Neural cell (in vitro differentiated cells): ENCODE measurements at regions not wholly inside any gene's neighbourhood (a gene's known extent, or its start where the extent isn't known, plus 50 kb on each side); places are given as distances from the start of the nearest gene placed in this dataset.
A peak's percentile ranks its signal among the peaks of the same experiment; 100 is the strongest.

Experiments
- H2AFZ ChIP-seq: fragments of 200-600, 300-800 bp; sonication (generic), shearing (Covaris generic); 2 replicates; pipeline ENCODE4 v1.6.0; 2014; ENCODE audit warnings: low read depth, mild to moderate bottlenecking, antibody characterized with exemption, low read length, moderate library complexity
- H3F3A ChIP-seq: fragments of 200-600 bp; shearing (Covaris generic); 2 replicates; pipeline ENCODE4 v1.6.1; 2016; ENCODE audit warnings: mild to moderate bottlenecking, moderate library complexity, mixed read lengths, antibody characterized with exemption, low read length; ENCODE audit not compliant: insufficient read depth, poor library complexity, severe bottlenecking
- H3K27ac ChIP-seq: fragments of 200-600, 300-800 bp; sonication (generic), shearing (Covaris generic); 2 replicates; pipeline ENCODE4 v1.5.1; 2014; ENCODE audit warnings: mild to moderate bottlenecking, low read length, moderate library complexity
- H3K27me3 ChIP-seq: fragments of 300-800, 200-600 bp; sonication (generic), shearing (Covaris generic); 2 replicates; pipeline ENCODE4 v1.6.0; 2014; ENCODE audit warnings: mild to moderate bottlenecking, low read depth, low read length, moderate library complexity; ENCODE audit not compliant: insufficient read depth
- H3K36me3 ChIP-seq: fragments of 300-800, 200-600 bp; sonication (generic), shearing (Covaris generic); 2 replicates; pipeline ENCODE4 v1.5.1; 2014; ENCODE audit warnings: mild to moderate bottlenecking, antibody characterized with exemption, low read length, moderate library complexity; ENCODE audit not compliant: insufficient read depth
- H3K4me2 ChIP-seq: fragments of 300-800, 200-600 bp; sonication (generic), shearing (Covaris generic); 2 replicates; pipeline ENCODE4 v1.6.0; 2014; ENCODE audit warnings: mild to moderate bottlenecking, low read length
- H3K4me3 ChIP-seq: fragments of 300-800, 200-600 bp; sonication (generic), shearing (Covaris generic); 2 replicates; pipeline ENCODE4 v1.5.1; 2014; ENCODE audit warnings: mild to moderate bottlenecking, low read length, moderate library complexity
- H3K79me2 ChIP-seq: fragments of 200-600 bp; shearing (Covaris generic); replicated peaks from 2 replicates; pipeline ENCODE4 v1.6.0; 2014; ENCODE audit warnings: mild to moderate bottlenecking, low read length, moderate library complexity; ENCODE audit not compliant: insufficient read depth
- H3K9ac ChIP-seq: fragments of 300-800, 200-600 bp; sonication (generic), shearing (Covaris generic); 2 replicates; pipeline ENCODE4 v1.6.1; 2016; ENCODE audit warnings: mild to moderate bottlenecking, low read length, mixed read lengths
- H3K9me2 ChIP-seq: fragments of 200-600 bp; shearing (Covaris generic); 2 replicates; pipeline ENCODE4 v1.6.1; 2016; ENCODE audit warnings: mild to moderate bottlenecking, low read length, mixed read lengths; ENCODE audit not compliant: insufficient read depth
- H3K9me3 ChIP-seq: fragments of 200-600, 300-800 bp; sonication (generic), shearing (Covaris generic); 2 replicates; pipeline ENCODE4 v1.6.1; 2016; ENCODE audit warnings: mild to moderate bottlenecking, mixed run types, low read length, moderate library complexity, mixed read lengths
- H4K20me1 ChIP-seq: fragments of 200-600 bp; shearing (Covaris generic); 2 replicates; pipeline ENCODE4 v1.6.1; 2016; ENCODE audit warnings: mild to moderate bottlenecking, mixed run types; ENCODE audit not compliant: insufficient read depth
- CTCF ChIP-seq: fragments of 450-650 bp; IDR thresholded peaks from 2 replicates; pipeline ENCODE4 v1.5.1; 2014; ENCODE audit warnings: antibody characterized with exemption, mild to moderate bottlenecking, moderate library complexity; ENCODE audit not compliant: poor library complexity, severe bottlenecking
- EP300 ChIP-seq: fragments of 450-650 bp; conservative IDR thresholded peaks from 2 replicates; pipeline ENCODE4 v1.6.1; 2014; ENCODE audit warnings: antibody characterized with exemption, mild to moderate bottlenecking, moderate library complexity; ENCODE audit not compliant: poor library complexity, severe bottlenecking
- EZH2 ChIP-seq: fragments of 200-600, 300-800 bp; shearing (Covaris generic), sonication (generic); IDR thresholded peaks from 2 replicates; pipeline ENCODE4 v1.6.1; 2014; ENCODE audit warnings: antibody characterized with exemption, low read length, borderline replicate concordance, mild to moderate bottlenecking; ENCODE audit not compliant: insufficient read depth, poor library complexity, severe bottlenecking
- MXI1 ChIP-seq: fragments of 450-650 bp; conservative IDR thresholded peaks from 2 replicates; pipeline ENCODE4 v1.6.1; 2014; ENCODE audit warnings: antibody characterized with exemption, mild to moderate bottlenecking; ENCODE audit not compliant: poor library complexity, severe bottlenecking
- POLR2AphosphoS5 ChIP-seq: IDR thresholded peaks from 2 replicates; pipeline ENCODE4 v1.6.1; 2012
- RAD21 ChIP-seq: fragments of 450-650 bp; conservative IDR thresholded peaks from 2 replicates; pipeline ENCODE4 v1.6.1; 2014; ENCODE audit warnings: antibody characterized with exemption, mild to moderate bottlenecking, moderate library complexity
- REST ChIP-seq: IDR thresholded peaks from 2 replicates; pipeline ENCODE4 v1.6.1; 2012; ENCODE audit warnings: borderline replicate concordance
- SMC3 ChIP-seq: fragments of 450-650 bp; conservative IDR thresholded peaks from 2 replicates; pipeline ENCODE4 v1.6.1; 2014; ENCODE audit warnings: antibody characterized with exemption, mild to moderate bottlenecking, moderate library complexity; ENCODE audit not compliant: poor library complexity
- TAF1 ChIP-seq: IDR thresholded peaks from 2 replicates; pipeline ENCODE4 v1.6.1; 2012; ENCODE audit warnings: low read depth

- Histone ChIP-seq H3K4me3 (no peak overlapping the region), H3K36me3 (no peaks in the 10 kb centered on the region), H4K20me1 (no peaks in the 10 kb centered on the region), H3K9ac (no peak overlapping the region), H3K9me2 (no peaks in the 10 kb centered on the region), H3K27ac (no peak overlapping the region), H3K27me3 (no peaks in the 10 kb centered on the region), H3K9me3 (no peaks in the 10 kb centered on the region), H3K79me2 (no peaks in the 10 kb centered on the region), H2AFZ (no peak overlapping the region), H3K4me2 (no peak overlapping the region), H3F3A (no peaks in the 10 kb centered on the region)
- TF ChIP-seq EP300 (peak; percentile 64), EZH2 (no peak), POLR2AphosphoS5 (peak; percentile 40)
Observed at GRCh38 chr18:67901573-67901972, 385.1 kb upstream of the DSEL start.

- Histone ChIP-seq H3K27me3 (no peaks in the 10 kb centered on the region), H3K9me2 (no peaks in the 10 kb centered on the region), H3F3A (no peaks in the 10 kb centered on the region), H3K79me2 (no peaks in the 10 kb centered on the region), H3K4me2 (no peak overlapping the region), H3K9me3 (no peaks in the 10 kb centered on the region), H3K4me3 (no peak overlapping the region), H2AFZ (peak overlapping the region; percentile 11), H4K20me1 (no peaks in the 10 kb centered on the region), H3K9ac (no peak overlapping the region), H3K27ac (no peak overlapping the region), H3K36me3 (no peaks in the 10 kb centered on the region)
- no peak for TF ChIP-seq RAD21
Observed at GRCh38 chr18:67896451-67896850, 379.9 kb upstream of the DSEL start.

- H3K9me2 ChIP-seq: no peaks in the 10 kb centered on the region
- no peak overlapping the region for H3K4me3 ChIP-seq
Observed at GRCh38 chr18:67893916-67894315, 377.4 kb upstream of the DSEL start.

GRCh38 chr18:67876871-67877270 is 360.4 kb upstream of the DSEL start:
- H3K9me3 ChIP-seq: no peaks in the 10 kb centered on the region
- H4K20me1 ChIP-seq: no peaks in the 10 kb centered on the region
- H3K27me3 ChIP-seq: no peaks in the 10 kb centered on the region
- no peak overlapping the region for H3K4me3 ChIP-seq
- no peak overlapping the region for H3K4me2 ChIP-seq
- no peaks in the 10 kb centered on the region for H3K36me3 ChIP-seq
- no peak for TF ChIP-seq POLR2AphosphoS5
- TF ChIP-seq MXI1: no peak
- TF ChIP-seq RAD21: no peak
- TF ChIP-seq TAF1: no peak
- no peak for TF ChIP-seq EP300
- TF ChIP-seq EZH2: no peak
- no peak for TF ChIP-seq SMC3
- no peak for TF ChIP-seq REST
- TF ChIP-seq CTCF: no peak
- no peaks in the 10 kb centered on the region for H3F3A ChIP-seq
- no peak overlapping the region for H3K27ac ChIP-seq
- H3K9ac ChIP-seq: no peak overlapping the region
- no peaks in the 10 kb centered on the region for H3K9me2 ChIP-seq
- peak overlapping the region; percentile 18 for H2AFZ ChIP-seq
- no peaks in the 10 kb centered on the region for H3K79me2 ChIP-seq

More at GRCh38 chr18:67893916-67894315, 377.4 kb upstream of the DSEL start:
- H3K27ac ChIP-seq: no peak overlapping the region
- no peak overlapping the region for H3K9ac ChIP-seq
- H3K36me3 ChIP-seq: no peaks in the 10 kb centered on the region
- no peaks in the 10 kb centered on the region for H4K20me1 ChIP-seq
- no peaks in the 10 kb centered on the region for H3F3A ChIP-seq
- no peak for TF ChIP-seq POLR2AphosphoS5
- TF ChIP-seq EP300: no peak
- no peak for TF ChIP-seq EZH2
- no peaks in the 10 kb centered on the region for H3K27me3 ChIP-seq
- no peak overlapping the region for H3K4me2 ChIP-seq
- peak overlapping the region; percentile 0 for H2AFZ ChIP-seq
- no peaks in the 10 kb centered on the region for H3K79me2 ChIP-seq
- H3K9me3 ChIP-seq: no peaks in the 10 kb centered on the region
